CD14-positive monocyte (primary cell): ENCODE measurements at regions not wholly inside any gene's neighbourhood (a gene's known extent, or its start where the extent isn't known, plus 50 kb on each side); places are given as distances from the start of the nearest gene placed in this dataset.

Experiments
- DNase-seq, 3 donors: peaks; one replicate each; pipeline ENCODE4 v3.0.0-alpha.2; 2011 to 2022
- H2AFZ ChIP-seq: 2 replicates; pipeline ENCODE4 v1.6.0; 2012; ENCODE audit warnings: mild to moderate bottlenecking, low read depth, low read length, inconsistent platforms; ENCODE audit not compliant: insufficient read depth, poor library complexity, severe bottlenecking
- H3K27ac ChIP-seq, 2 donors: 1 replicate in 1 of 2; 2 replicates in 1 of 2; pipeline ENCODE4 v1.5.1; 2012 to 2013; ENCODE audit warnings: low read length in 2 of 2, control low read depth in 1 of 2, inconsistent platforms in 1 of 2, low read depth in 1 of 2, mild to moderate bottlenecking in 1 of 2
- H3K27me3 ChIP-seq, 2 donors: one replicate each; pipeline versions ENCODE4 v1.6.0 to v1.6.1; 2011 to 2013; ENCODE audit warnings: low read length in 2 of 2; ENCODE audit not compliant: control insufficient read depth in 2 of 2, insufficient read depth in 2 of 2
- H3K36me3 ChIP-seq, 2 donors: replicated peaks in 1 of 2; 1 replicate in 1 of 2; 2 replicates in 1 of 2; pipeline versions ENCODE4 v1.5.1 to v1.6.1; 2012 to 2013; ENCODE audit warnings: low read length in 2 of 2, control low read depth in 1 of 2, inconsistent platforms in 1 of 2, mild to moderate bottlenecking in 1 of 2; ENCODE audit not compliant: insufficient read depth in 2 of 2, control insufficient read depth in 1 of 2
- H3K4me1 ChIP-seq, 2 donors: 1 replicate in 1 of 2; 2 replicates in 1 of 2; pipeline versions ENCODE4 v1.5.1 to v1.6.1; 2012 to 2013; ENCODE audit warnings: low read length in 2 of 2, control low read depth in 1 of 2, inconsistent platforms in 1 of 2, mild to moderate bottlenecking in 1 of 2, moderate library complexity in 1 of 2; ENCODE audit not compliant: insufficient read depth in 2 of 2, control insufficient read depth in 1 of 2
- H3K4me2 ChIP-seq: replicated peaks from 2 replicates; pipeline ENCODE3; 2012; ENCODE audit warnings: low read length, moderate library complexity, mild to moderate bottlenecking; ENCODE audit not compliant: poor library complexity, severe bottlenecking; ENCODE audit errors: extremely low read depth
- H3K4me3 ChIP-seq, 3 experiments: fragments of 200-600 bp in 1 of 3; sonication (generic) in 1 of 3; replicated peaks in 1 of 3; 1 replicate in 2 of 3; 2 replicates in 1 of 3; pipeline ENCODE4 v1.5.1; 2011 to 2013; ENCODE audit warnings: low read length in 3 of 3, mild to moderate bottlenecking in 3 of 3, control low read depth in 2 of 3, low read depth in 2 of 3, inconsistent platforms in 1 of 3, moderate library complexity in 1 of 3
- H3K79me2 ChIP-seq: 2 replicates; pipeline ENCODE4 v1.6.0; 2012; ENCODE audit warnings: mild to moderate bottlenecking, control low read depth, inconsistent platforms, low read length, moderate library complexity; ENCODE audit not compliant: insufficient read depth
- H3K9ac ChIP-seq: 2 replicates; pipeline ENCODE4 v1.6.0; 2017; ENCODE audit warnings: low read length, mild to moderate bottlenecking; ENCODE audit not compliant: insufficient read depth, poor library complexity, severe bottlenecking
- H3K9me3 ChIP-seq, 2 donors: replicated peaks in 1 of 2; 1 replicate in 1 of 2; 2 replicates in 1 of 2; pipeline versions ENCODE4 v1.5.1 to v1.6.1; 2012 to 2013; ENCODE audit warnings: low read length in 2 of 2, control low read depth in 1 of 2; ENCODE audit not compliant: control insufficient read depth in 1 of 2, insufficient read depth in 1 of 2
- H4K20me1 ChIP-seq: 2 replicates; pipeline ENCODE4 v1.6.0; 2012; ENCODE audit warnings: mild to moderate bottlenecking, low read length, control low read depth, moderate library complexity; ENCODE audit not compliant: insufficient read depth
- H3K27ac Mint-ChIP-seq, 7 donors: one replicate each; pipeline ENCODE4 v1.8.0; 2020; ENCODE audit warnings: mild to moderate bottlenecking in 7 of 7, mixed read lengths in 7 of 7, moderate library complexity in 6 of 7, inconsistent platforms in 2 of 7
- H3K27me3 Mint-ChIP-seq, 3 donors: one replicate each; pipeline ENCODE4 v1.8.0; 2021 to 2022; ENCODE audit warnings: low read depth in 3 of 3, mild to moderate bottlenecking in 3 of 3, mixed read lengths in 3 of 3, moderate library complexity in 3 of 3, inconsistent platforms in 1 of 3
- H3K36me3 Mint-ChIP-seq, 2 donors: one replicate each; pipeline ENCODE4 v1.8.0; 2020; ENCODE audit warnings: mixed read lengths in 2 of 2, inconsistent platforms in 1 of 2, mild to moderate bottlenecking in 1 of 2
- H3K4me1 Mint-ChIP-seq: one replicate; pipeline ENCODE4 v1.8.0; 2020; ENCODE audit warnings: mild to moderate bottlenecking, mixed read lengths
- H3K4me3 Mint-ChIP-seq, 2 donors: one replicate each; pipeline ENCODE4 v1.8.0; 2020; ENCODE audit warnings: mild to moderate bottlenecking in 2 of 2, mixed read lengths in 2 of 2, moderate library complexity in 1 of 2
- H3K9me3 Mint-ChIP-seq, 7 donors: one replicate each; pipeline ENCODE4 v1.8.0; 2020 to 2022; ENCODE audit warnings: mixed read lengths in 7 of 7, mild to moderate bottlenecking in 6 of 7, moderate library complexity in 6 of 7, inconsistent platforms in 2 of 7
- CTCF ChIP-seq: fragments of 200-600 bp; IDR thresholded peaks from one replicate; pipeline ENCODE4 v1.8.0; 2022; ENCODE audit warnings: antibody characterized with exemption, mild to moderate bottlenecking
- WGBS: methylation state at CpG from one replicate; pipeline ENCODE4 v1.1.5; 2013; ENCODE audit warnings: missing lambda C conversion rate; ENCODE audit not compliant: insufficient coverage; 5-methylcytosine and 5-hydroxymethylcytosine counted together
- intact Hi-C, 2 donors: fragments of 100-400 bp; cut with micrococcal nuclease; formaldehyde crosslinking; loops; one replicate each; pipeline versions ENCODE4 v1.15.0 to v1.15.1; 2023

DNA sequence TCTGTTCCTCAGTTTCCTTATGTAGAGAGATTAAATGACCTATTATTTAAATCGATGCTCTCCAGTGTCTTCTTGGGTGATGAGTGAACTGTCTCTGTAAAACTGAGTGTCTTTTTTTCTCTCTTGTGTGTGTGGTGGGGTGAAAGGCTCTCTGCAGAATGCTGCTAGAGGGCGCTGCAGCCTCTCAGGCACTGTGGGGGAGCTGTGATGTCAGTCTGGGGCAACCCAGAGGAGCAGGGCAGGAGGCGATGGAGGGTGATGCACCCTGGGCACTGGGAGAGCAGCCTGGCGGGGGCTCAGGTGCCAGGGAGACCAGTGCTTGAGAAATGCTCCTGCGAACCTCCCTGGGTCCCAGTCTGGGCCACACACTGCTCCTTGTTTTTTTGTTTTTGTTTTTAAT, 110.1 kb upstream of the POM121L12 start:
- Histone ChIP-seq H3K27ac (no peak overlapping the region), H3K27me3 (no peaks in the 10 kb centered on the region), H3K4me1 (no peaks in the 10 kb centered on the region), H3K36me3 (no peaks in the 10 kb centered on the region), H2AFZ (no peak overlapping the region), H3K79me2 (no peaks in the 10 kb centered on the region), H3K4me2 (no peak overlapping the region), H3K9me3 (peaks cover 9 to 10% of the 10 kb centered on the region in 2 donors), H3K4me3 (no peak overlapping the region), H4K20me1 (no peaks in the 10 kb centered on the region), H3K9ac (no peak overlapping the region)
- 89% methylated on average over 1 of the region's 5 CpGs for WGBS
- no peak for DNase-seq
- intact Hi-C loops, result no loop called here
- peaks cover 2 to 15% (median 5%) of the 10 kb centered on the region in 7 donors for H3K9me3 Mint-ChIP-seq
- peaks cover 0 to 2% (median 0%) of the 10 kb centered on the region in 3 donors for H3K27me3 Mint-ChIP-seq
- H3K27ac Mint-ChIP-seq, result no peak overlapping the region
- H3K4me1 Mint-ChIP-seq, result no peaks in the 10 kb centered on the region
- H3K4me3 Mint-ChIP-seq, result no peak overlapping the region
- H3K36me3 Mint-ChIP-seq, result no peaks in the 10 kb centered on the region
- TF ChIP-seq CTCF, result no peak

DNA sequence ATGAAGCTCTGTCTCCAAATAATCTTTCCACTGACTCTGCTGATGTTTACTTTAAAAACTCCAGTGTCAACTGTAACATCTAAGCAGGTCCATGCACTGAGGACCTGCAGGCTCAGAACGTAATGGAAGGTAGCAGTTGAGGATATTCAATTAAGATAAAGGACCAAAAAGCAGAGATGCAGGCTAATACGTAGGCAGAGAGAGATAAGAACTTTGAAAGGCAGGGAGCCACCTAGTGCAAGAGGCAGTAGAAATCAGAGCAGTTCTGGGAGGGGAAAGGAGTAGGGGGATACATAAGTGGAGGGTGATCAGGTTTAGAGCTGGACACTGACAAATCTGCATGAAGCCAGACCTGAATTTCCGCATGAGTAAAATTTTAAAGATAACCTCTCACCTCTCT, 114.5 kb upstream of the POM121L12 start:
- Mint-ChIP-seq H3K27me3 (peaks cover 0 to 2% (median 0%) of the 10 kb centered on the region in 3 donors), H3K4me1 (no peaks in the 10 kb centered on the region), H3K36me3 (no peaks in the 10 kb centered on the region), H3K27ac (no peak overlapping the region), H3K9me3 (peaks cover 0 to 13% (median 2%) of the 10 kb centered on the region in 7 donors), H3K4me3 (no peak overlapping the region)
- Histone ChIP-seq H3K9ac (no peak overlapping the region), H3K9me3 (peaks cover 3 to 9% of the 10 kb centered on the region in 2 donors), H3K27me3 (no peaks in the 10 kb centered on the region), H3K79me2 (no peaks in the 10 kb centered on the region), H3K36me3 (no peaks in the 10 kb centered on the region), H3K27ac (no peak overlapping the region), H3K4me2 (no peak overlapping the region), H3K4me3 (no peak overlapping the region), H2AFZ (no peak overlapping the region), H3K4me1 (no peaks in the 10 kb centered on the region), H4K20me1 (no peaks in the 10 kb centered on the region)
- intact Hi-C loops, result no loop called here
- WGBS, result 45% methylated on average over 2 of the region's 3 CpGs
- no peak for TF ChIP-seq CTCF
- no peak for DNase-seq
